ENCODE measurements at regions not wholly inside any gene's neighbourhood (a gene's known extent, or its start where the extent isn't known, plus 50 kb on each side); places are given as distances from the start of the nearest gene placed in this dataset.
A peak's percentile ranks its signal among the peaks of the same experiment; 100 is the strongest.
"Not testable (repeated sequence)": the region's sequence is repeated elsewhere in the genome, so short reads cannot be mapped to it uniquely, and the experiment has no call there.

- H3K27me3 Mint-ChIP-seq (ENCODE audit: insufficient read depth, unreplicated experiment): no peaks in the 10 kb centered on the region
- ChIA-PET CTCF (no interaction called here), POLR2A (interaction anchor here (0.6 to 2.9 kb wide), 14 partner anchors 11 to 171 kb away, joined by 3 to 30 read pairs (median 3); no protein-coding TSS in a partner anchor)
- peak overlapping the region; percentile 93 for H3K27ac Mint-ChIP-seq (ENCODE audit: low read depth, unreplicated experiment)
- peak overlapping the region; percentile 45 for H3K4me3 Mint-ChIP-seq (ENCODE audit: unreplicated experiment)
- peaks cover 28% of the 10 kb centered on the region for H3K4me1 Mint-ChIP-seq (ENCODE audit: insufficient read depth, unreplicated experiment)
- TF ChIP-seq CTCF (IDR thresholded peaks at IDR 0.05; ENCODE audit: unreplicated experiment): no peak
- intact Hi-C loops (cut with micrococcal nuclease): no loop called here
- H3K36me3 Mint-ChIP-seq (ENCODE audit: insufficient read depth, unreplicated experiment): no peaks in the 10 kb centered on the region
- peaks cover under 1% of the 10 kb centered on the region for H3K9me3 Mint-ChIP-seq (ENCODE audit: unreplicated experiment)
- no TSS peak for BruUV-seq (replicated peaks)
- DNase-seq (ENCODE audit: unreplicated experiment): peak; percentile 90
Measured at GRCh38 chr4:158446106-158446505, 75.6 kb upstream of the RXFP1 start.

GRCh38 chr4:158450741-158451140 lies 70.9 kb upstream of the RXFP1 start:
- no peak for TF ChIP-seq CTCF (IDR thresholded peaks at IDR 0.05; ENCODE audit: unreplicated experiment)
- ChIA-PET POLR2A (no interaction called here), CTCF (no interaction called here)
- BruUV-seq (replicated peaks): no TSS peak
- H3K36me3 Mint-ChIP-seq (ENCODE audit: insufficient read depth, unreplicated experiment): no peaks in the 10 kb centered on the region
- no peak for DNase-seq (ENCODE audit: unreplicated experiment)
- H3K4me3 Mint-ChIP-seq (ENCODE audit: unreplicated experiment): no peak overlapping the region
- H3K27me3 Mint-ChIP-seq (ENCODE audit: insufficient read depth, unreplicated experiment): no peaks in the 10 kb centered on the region
- H3K27ac Mint-ChIP-seq (ENCODE audit: low read depth, unreplicated experiment): no peak overlapping the region
- H3K9me3 Mint-ChIP-seq (ENCODE audit: unreplicated experiment): no peaks in the 10 kb centered on the region
- H3K4me1 Mint-ChIP-seq (ENCODE audit: insufficient read depth, unreplicated experiment): peaks cover 7% of the 10 kb centered on the region
- intact Hi-C loops (cut with micrococcal nuclease): no loop called here

DNA sequence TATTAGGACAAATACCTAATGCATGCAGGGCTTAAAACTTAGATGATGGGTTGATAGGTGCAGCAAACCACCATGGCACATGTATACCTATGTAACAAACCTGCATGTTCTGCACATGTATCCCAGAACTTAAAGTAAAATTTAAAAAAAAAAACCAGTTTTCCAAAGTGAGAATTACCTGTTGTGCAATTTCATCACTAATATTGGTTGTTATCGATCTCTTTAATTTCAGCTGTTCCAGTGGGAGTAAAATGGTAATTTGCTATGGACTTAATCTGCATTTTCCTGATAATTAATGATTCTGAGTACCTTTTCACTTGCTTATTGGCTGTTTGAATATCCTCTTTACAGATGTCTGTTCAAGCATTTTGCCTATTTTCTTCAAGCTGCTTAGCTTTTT lies 69.6 kb upstream of the RXFP1 start:
- H3K27me3 Mint-ChIP-seq (ENCODE audit: insufficient read depth, unreplicated experiment); intact Hi-C loops (cut with micrococcal nuclease); H3K27ac Mint-ChIP-seq (ENCODE audit: low read depth, unreplicated experiment); H3K4me3 Mint-ChIP-seq (ENCODE audit: unreplicated experiment); CTCF ChIA-PET; H3K36me3 Mint-ChIP-seq (ENCODE audit: insufficient read depth, unreplicated experiment); H3K9me3 Mint-ChIP-seq (ENCODE audit: unreplicated experiment); BruUV-seq (replicated peaks); DNase-seq (ENCODE audit: unreplicated experiment); H3K4me1 Mint-ChIP-seq (ENCODE audit: insufficient read depth, unreplicated experiment): not testable (repeated sequence)
- POLR2A ChIA-PET: interaction anchor here (1.0 kb wide), 1 partner anchor 150 kb away, joined by 5 read pairs; no protein-coding TSS in a partner anchor

GRCh38 chr4:158458271-158458895 lies 63.3 kb upstream of the RXFP1 start:
- DNase-seq (ENCODE audit: unreplicated experiment): peak; percentile 59
- intact Hi-C loops (cut with micrococcal nuclease): no loop called here
- ChIA-PET POLR2A (interaction anchor here (0.9 to 4.4 kb wide), 2 partner anchors 13 to 144 kb away, joined by 3 to 30 read pairs; no protein-coding TSS in a partner anchor), CTCF (interaction anchor here (0.7 kb wide), 1 partner anchor 127 kb away, joined by 4 read pairs; no protein-coding TSS in a partner anchor)
- Mint-ChIP-seq H3K36me3 (ENCODE audit: insufficient read depth, unreplicated experiment) (no peaks in the 10 kb centered on the region), H3K27ac (ENCODE audit: low read depth, unreplicated experiment) (peak overlapping the region; percentile 95), H3K27me3 (ENCODE audit: insufficient read depth, unreplicated experiment) (no peaks in the 10 kb centered on the region), H3K4me3 (ENCODE audit: unreplicated experiment) (no peak overlapping the region), H3K9me3 (ENCODE audit: unreplicated experiment) (peaks cover 6% of the 10 kb centered on the region), H3K4me1 (ENCODE audit: insufficient read depth, unreplicated experiment) (peaks cover 47% of the 10 kb centered on the region)
- no peak for TF ChIP-seq CTCF (IDR thresholded peaks at IDR 0.05; ENCODE audit: unreplicated experiment)
- TSS peak; percentile 36 for BruUV-seq (replicated peaks)
